Naive thymus-derived CD8-positive, alpha-beta T cell (primary cell): ENCODE measurements at regions not wholly inside any gene's neighbourhood (a gene's known extent, or its start where the extent isn't known, plus 50 kb on each side); places are given as distances from the start of the nearest gene placed in this dataset.

ENCODE experiments used
- ATAC-seq, 2 donors: fragments of 150-1000 bp; cut with Tn5 transposase in 1 of 2; sonication (Bioruptor Pico), chemical (Tn5 transposase) in 1 of 2; 1 replicate in 1 of 2; 2 replicates in 1 of 2; pipeline ENCODE4 v1.10.0; 2021; ENCODE audit warnings: mild to moderate bottlenecking in 2 of 2, moderate library complexity in 2 of 2
- POLR2A ChIA-PET: fragments of 350-600 bp; sonication (Branson Sonifier 250); formaldehyde crosslinking; loops from one replicate; lab custom pipeline; 2021; ENCODE audit warnings: antibody characterized with exemption; lab: Charles Lee
- DNase-seq, 10 donors: peaks; one replicate each; pipeline versions ENCODE4 v3.0.0 to v3.0.0-alpha.2; 2020 to 2022
- H3K27ac Mint-ChIP-seq, 10 donors: one replicate each; pipeline ENCODE4 v1.8.0; 2020 to 2022; ENCODE audit warnings: mild to moderate bottlenecking in 10 of 10, mixed read lengths in 10 of 10, moderate library complexity in 4 of 10, inconsistent platforms in 1 of 10
- H3K27me3 Mint-ChIP-seq, 5 donors: one replicate each; pipeline ENCODE4 v1.8.0; 2021 to 2022; ENCODE audit warnings: mixed read lengths in 5 of 5
- H3K36me3 Mint-ChIP-seq, 3 donors: one replicate each; pipeline ENCODE4 v1.8.0; 2020 to 2022; ENCODE audit warnings: mixed read lengths in 3 of 3, mild to moderate bottlenecking in 2 of 3, inconsistent platforms in 1 of 3
- H3K4me1 Mint-ChIP-seq, 4 donors: one replicate each; pipeline ENCODE4 v1.8.0; 2021 to 2022; ENCODE audit warnings: mixed read lengths in 4 of 4
- H3K4me3 Mint-ChIP-seq, 10 donors: one replicate each; pipeline ENCODE4 v1.8.0; 2020 to 2022; ENCODE audit warnings: mild to moderate bottlenecking in 10 of 10, mixed read lengths in 10 of 10, moderate library complexity in 6 of 10, inconsistent platforms in 1 of 10
- H3K9me3 Mint-ChIP-seq, 9 donors: one replicate each; pipeline ENCODE4 v1.8.0; 2020 to 2022; ENCODE audit warnings: mixed read lengths in 9 of 9, mild to moderate bottlenecking in 3 of 9, inconsistent platforms in 1 of 9, moderate library complexity in 1 of 9

DNA sequence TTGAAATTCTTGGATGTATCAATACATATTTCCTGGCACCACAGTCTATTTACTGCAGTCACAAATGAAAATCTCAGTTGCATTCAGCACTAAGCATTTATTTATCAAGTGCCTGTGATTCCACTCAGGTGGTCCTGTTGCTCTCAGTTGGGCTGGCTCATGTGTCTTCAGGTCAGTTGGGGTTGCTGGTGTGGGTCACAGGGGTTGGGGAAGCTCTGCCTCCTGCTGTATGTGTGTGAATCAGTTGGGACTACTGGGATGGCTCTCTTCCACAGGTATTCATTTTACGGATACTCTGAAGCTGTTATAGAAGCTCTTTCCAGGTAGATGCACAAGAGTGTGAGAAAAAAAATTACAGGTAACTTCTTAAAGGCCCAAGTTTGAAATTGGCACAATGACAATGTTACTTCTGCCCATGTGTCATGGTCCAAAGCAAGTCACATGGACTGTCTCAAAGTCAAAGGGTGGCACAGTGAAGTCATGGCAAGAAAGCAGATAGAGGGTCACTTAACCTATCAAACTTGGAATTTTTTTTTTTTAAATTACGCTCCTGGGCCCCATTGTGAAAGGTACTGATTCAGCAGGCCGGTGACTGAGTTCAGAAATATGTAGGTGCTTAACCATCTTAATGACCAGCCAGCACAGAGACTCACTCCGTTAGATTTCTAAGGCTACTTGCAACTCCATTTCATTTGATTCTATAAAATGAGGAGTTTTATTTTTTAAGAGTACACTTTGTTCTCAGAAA, 249.2 kb upstream of the GCFC2 start:
- Mint-ChIP-seq H3K27me3 (peaks cover 0 to 5% (median 0%) of the 10 kb centered on the region in 5 donors), H3K9me3 (peaks cover 0 to 5% (median 0%) of the 10 kb centered on the region in 9 donors), H3K27ac (peak overlapping the region in 1 of 10 donors; percentile 57), H3K36me3 (no peaks in the 10 kb centered on the region), H3K4me1 (no peaks in the 10 kb centered on the region), H3K4me3 (no peak overlapping the region)
- DNase-seq: no peak
- ATAC-seq: no peak
- POLR2A ChIA-PET: no interaction called here

- Mint-ChIP-seq H3K4me3 (no peak overlapping the region), H3K27ac (no peak overlapping the region), H3K4me1 (no peaks in the 10 kb centered on the region), H3K9me3 (peaks cover 0 to 3% (median 0%) of the 10 kb centered on the region in 9 donors), H3K27me3 (peaks cover 0 to 3% (median 0%) of the 10 kb centered on the region in 5 donors), H3K36me3 (no peaks in the 10 kb centered on the region)
- DNase-seq: no peak
- ATAC-seq: no peak
- POLR2A ChIA-PET: no interaction called here
Observed at GRCh38 chr2:75954761-75955160, 244.0 kb upstream of the GCFC2 start.

GRCh38 chr2:75952173-75952572, 241.5 kb upstream of the GCFC2 start:
- H3K27ac Mint-ChIP-seq: no peak overlapping the region
- no peaks in the 10 kb centered on the region for H3K4me1 Mint-ChIP-seq
- peaks cover 0 to 3% (median 0%) of the 10 kb centered on the region in 5 donors for H3K27me3 Mint-ChIP-seq
- H3K4me3 Mint-ChIP-seq: no peak overlapping the region
- peaks cover 0 to 9% (median 0%) of the 10 kb centered on the region in 9 donors for H3K9me3 Mint-ChIP-seq
- ATAC-seq (no peak), DNase-seq (no peak)
- POLR2A ChIA-PET: no interaction called here
- no peaks in the 10 kb centered on the region for H3K36me3 Mint-ChIP-seq

DNA sequence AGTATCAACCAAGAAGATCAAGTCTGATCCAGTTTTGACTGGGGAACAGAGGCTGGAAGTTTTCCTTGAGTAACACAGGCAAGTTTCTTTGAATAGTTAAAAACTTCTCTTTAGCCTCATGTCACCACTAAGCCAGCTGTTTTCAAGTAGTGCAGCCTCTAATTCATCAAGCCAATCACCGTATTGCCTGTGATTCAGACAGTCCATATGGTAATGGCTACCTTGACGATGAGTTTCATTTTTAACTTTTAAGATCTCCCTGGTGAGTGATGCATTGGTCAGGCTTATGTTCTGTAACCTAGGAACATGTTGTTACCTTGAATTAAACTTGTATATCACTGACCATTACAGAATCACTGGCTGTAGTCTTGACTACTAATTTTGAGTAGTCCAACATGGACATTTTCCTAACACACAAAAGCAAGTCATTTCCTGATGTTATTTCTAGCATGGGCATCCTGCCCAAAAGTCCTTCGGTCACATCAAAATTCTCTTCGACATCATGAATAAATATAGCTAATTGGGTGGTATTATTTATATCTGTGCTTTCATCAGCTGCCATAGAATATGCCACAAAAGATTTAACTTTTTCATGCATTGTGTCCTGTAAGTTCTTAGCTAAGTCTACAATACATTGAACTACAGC, 238.8 kb upstream of the GCFC2 start:
- no peak for ATAC-seq
- POLR2A ChIA-PET: no interaction called here
- no peak for DNase-seq
- Mint-ChIP-seq H3K4me1 (no peaks in the 10 kb centered on the region), H3K27ac (no peak overlapping the region), H3K4me3 (no peak overlapping the region), H3K27me3 (no peaks in the 10 kb centered on the region), H3K9me3 (peaks cover 0 to 6% (median 0%) of the 10 kb centered on the region in 9 donors), H3K36me3 (no peaks in the 10 kb centered on the region)

DNA sequence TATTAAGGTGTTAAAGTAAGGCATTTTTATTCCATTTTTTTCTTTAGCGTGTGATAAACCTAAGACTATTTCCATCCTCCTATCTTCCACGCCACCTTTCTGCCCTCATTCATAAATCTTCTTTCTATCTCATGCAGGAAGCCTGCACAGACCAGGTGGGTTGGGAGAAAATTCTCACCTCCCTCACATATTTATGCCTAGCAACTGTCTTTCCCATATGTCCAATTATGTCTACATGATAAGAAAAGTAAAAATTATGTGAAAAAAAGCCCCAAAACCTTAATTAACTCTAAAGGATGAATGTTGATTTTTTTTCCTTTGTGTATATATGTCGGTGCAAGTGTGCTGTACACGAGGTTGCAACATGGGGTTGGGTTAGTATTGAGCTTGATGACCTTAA, 225.6 kb upstream of the GCFC2 start:
- Mint-ChIP-seq H3K27ac (no peak overlapping the region), H3K27me3 (no peaks in the 10 kb centered on the region), H3K4me1 (no peaks in the 10 kb centered on the region), H3K4me3 (no peak overlapping the region), H3K9me3 (peaks cover 0 to 30% (median 8%) of the 10 kb centered on the region in 9 donors), H3K36me3 (peaks cover 0 to 6% (median 0%) of the 10 kb centered on the region in 3 donors)
- ATAC-seq (no peak), DNase-seq (no peak)
- POLR2A ChIA-PET: no interaction called here

GRCh38 chr2:75932996-75933395, 222.3 kb upstream of the GCFC2 start:
- Mint-ChIP-seq H3K27me3 (no peaks in the 10 kb centered on the region), H3K4me1 (no peaks in the 10 kb centered on the region), H3K27ac (no peak overlapping the region), H3K9me3 (peaks cover 0 to 30% (median 8%) of the 10 kb centered on the region in 9 donors), H3K4me3 (no peak overlapping the region), H3K36me3 (no peaks in the 10 kb centered on the region)
- DNase-seq (no peak), ATAC-seq (no peak)
- POLR2A ChIA-PET: no interaction called here

DNA sequence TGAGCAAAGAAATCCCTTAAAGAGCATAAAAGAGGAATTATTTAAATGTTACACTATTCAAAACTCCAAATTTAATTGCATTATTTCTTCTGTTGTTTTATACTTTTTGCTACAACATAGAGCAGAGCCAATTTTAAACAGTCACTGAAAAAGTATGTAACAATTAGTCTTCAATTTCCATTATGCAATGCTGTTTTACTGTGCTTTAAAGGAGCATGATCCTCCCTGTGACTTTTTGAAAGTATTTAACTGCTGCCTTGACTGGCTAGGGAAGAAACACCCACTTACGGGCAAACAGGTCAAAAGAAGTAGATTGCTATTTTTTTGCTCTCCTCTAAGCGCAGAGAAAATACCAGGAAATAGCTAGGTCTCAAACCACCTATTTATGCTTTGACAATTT, 217.4 kb upstream of the GCFC2 start:
- Mint-ChIP-seq H3K27ac (no peak overlapping the region), H3K27me3 (no peaks in the 10 kb centered on the region), H3K4me1 (no peaks in the 10 kb centered on the region), H3K4me3 (no peak overlapping the region), H3K9me3 (peaks cover 0 to 3% (median 0%) of the 10 kb centered on the region in 9 donors), H3K36me3 (no peaks in the 10 kb centered on the region)
- ATAC-seq (no peak), DNase-seq (no peak)
- POLR2A ChIA-PET: no interaction called here

DNA sequence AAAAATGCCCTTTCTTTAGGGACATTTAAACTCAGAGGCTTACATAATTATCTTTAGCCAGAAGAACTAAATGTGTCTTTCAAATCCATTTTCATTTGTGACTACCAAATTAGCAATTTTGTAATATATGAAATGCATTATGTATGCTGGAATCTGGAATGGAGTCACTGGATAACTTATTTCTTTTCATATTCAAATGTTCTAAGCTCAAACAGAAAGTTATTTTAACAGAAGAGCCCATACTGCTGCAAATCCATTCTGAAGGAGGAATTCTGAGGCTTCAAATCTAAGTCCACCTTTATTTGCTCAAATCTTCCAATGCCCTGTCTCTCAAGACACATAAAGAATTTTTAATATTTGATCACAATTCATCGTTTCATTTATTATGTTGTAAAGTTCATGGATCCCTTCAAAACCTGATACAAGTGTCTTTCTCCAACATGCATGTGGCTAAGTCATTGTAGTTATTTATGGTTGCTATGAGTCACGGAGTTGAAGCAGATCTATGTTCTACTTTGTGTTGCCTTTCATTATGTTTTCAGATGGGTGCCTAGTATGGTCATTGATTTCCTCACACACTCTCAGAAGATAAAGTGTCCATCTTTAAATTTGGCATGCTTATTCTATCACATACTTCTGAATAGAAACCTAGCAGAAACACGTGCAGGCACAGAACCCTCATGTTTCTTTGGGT, 214.8 kb upstream of the GCFC2 start:
- ATAC-seq (no peak), DNase-seq (no peak)
- Mint-ChIP-seq H3K27me3 (no peaks in the 10 kb centered on the region), H3K36me3 (no peaks in the 10 kb centered on the region), H3K9me3 (peaks cover 0 to 1% (median 0%) of the 10 kb centered on the region in 9 donors), H3K4me3 (no peak overlapping the region), H3K4me1 (no peaks in the 10 kb centered on the region), H3K27ac (no peak overlapping the region)
- POLR2A ChIA-PET: no interaction called here

DNA sequence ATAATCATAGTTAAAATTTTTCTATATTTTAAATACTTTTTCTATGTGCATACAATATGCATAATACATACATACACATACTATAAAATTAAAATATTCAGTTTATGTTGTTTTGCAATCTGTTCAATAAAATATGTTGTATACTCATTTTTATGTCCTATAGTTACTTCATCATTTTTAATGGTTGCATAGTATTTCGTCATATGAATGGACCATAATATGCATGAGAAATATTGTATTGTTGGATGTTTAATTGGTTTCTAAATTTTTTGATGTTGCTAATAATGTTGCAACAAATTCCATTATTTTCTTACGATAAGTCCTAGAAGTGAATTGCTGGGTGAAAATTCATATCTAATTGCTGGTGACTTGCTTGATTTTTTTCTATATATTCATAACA, 211.5 kb upstream of the GCFC2 start:
- no peak for DNase-seq
- peaks cover 0 to 10% (median 0%) of the 10 kb centered on the region in 9 donors for H3K9me3 Mint-ChIP-seq
- ATAC-seq: no peak
- no peak overlapping the region for H3K27ac Mint-ChIP-seq
- no peaks in the 10 kb centered on the region for H3K4me1 Mint-ChIP-seq
- H3K27me3 Mint-ChIP-seq: peaks cover 0 to 6% (median 0%) of the 10 kb centered on the region in 5 donors
- H3K36me3 Mint-ChIP-seq: peaks cover 0 to 4% (median 0%) of the 10 kb centered on the region in 3 donors
- POLR2A ChIA-PET: no interaction called here
- H3K4me3 Mint-ChIP-seq: no peak overlapping the region

DNA sequence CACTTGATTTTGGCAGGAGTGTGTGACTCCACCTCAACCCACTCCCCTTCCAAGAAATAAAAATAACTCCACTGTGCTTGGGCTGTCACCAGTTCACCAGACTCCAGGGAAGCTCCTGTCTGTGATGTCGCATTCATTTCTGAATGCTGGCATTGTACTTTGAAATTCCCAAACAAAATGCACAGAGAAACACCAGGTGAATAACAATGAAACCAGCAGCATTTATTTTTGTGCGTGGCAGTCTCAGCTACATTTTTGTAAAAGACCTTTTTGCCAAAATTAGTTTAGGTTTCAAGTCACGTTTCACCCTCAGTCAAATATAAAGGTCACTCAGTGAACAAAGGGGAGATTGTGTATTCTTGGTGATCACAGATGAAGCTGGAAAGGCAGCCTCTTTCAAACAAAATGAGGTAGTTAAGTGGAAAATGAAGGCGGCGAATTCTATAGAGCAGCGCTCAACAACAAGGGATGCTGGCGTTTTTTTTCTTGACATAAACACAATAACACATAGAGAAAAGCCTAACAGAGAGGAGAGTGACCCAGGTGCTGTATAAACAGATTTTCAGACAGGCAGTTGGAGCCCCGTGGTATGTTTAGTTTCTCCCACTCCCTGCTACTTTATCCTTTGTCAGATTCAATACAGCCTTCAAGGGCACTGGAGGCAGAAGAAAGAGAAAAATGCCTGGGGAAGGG, 210.3 kb upstream of the GCFC2 start:
- peaks cover 0 to 4% (median 0%) of the 10 kb centered on the region in 3 donors for H3K36me3 Mint-ChIP-seq
- H3K4me1 Mint-ChIP-seq: no peaks in the 10 kb centered on the region
- DNase-seq (no peak), ATAC-seq (no peak)
- no peak overlapping the region for H3K27ac Mint-ChIP-seq
- peaks cover 0 to 6% (median 0%) of the 10 kb centered on the region in 5 donors for H3K27me3 Mint-ChIP-seq
- H3K9me3 Mint-ChIP-seq: peaks cover 0 to 10% (median 0%) of the 10 kb centered on the region in 9 donors
- POLR2A ChIA-PET: no interaction called here
- H3K4me3 Mint-ChIP-seq: no peak overlapping the region

GRCh38 chr2:75915851-75916634, 205.3 kb upstream of the GCFC2 start:
- peaks cover 0 to 4% (median 0%) of the 10 kb centered on the region in 3 donors for H3K36me3 Mint-ChIP-seq
- POLR2A ChIA-PET: no interaction called here

GRCh38 chr2:75896779-75897366, 186.2 kb upstream of the GCFC2 start:
- no peak for ATAC-seq
- Mint-ChIP-seq H3K27me3 (no peaks in the 10 kb centered on the region), H3K9me3 (peaks cover 0 to 4% (median 0%) of the 10 kb centered on the region in 9 donors), H3K4me1 (no peaks in the 10 kb centered on the region), H3K36me3 (no peaks in the 10 kb centered on the region), H3K4me3 (no peak overlapping the region), H3K27ac (no peak overlapping the region)
- POLR2A ChIA-PET: no interaction called here
- no peak for DNase-seq

More at GRCh38 chr2:75915851-75916634, 205.3 kb upstream of the GCFC2 start:
- H3K27ac Mint-ChIP-seq: no peak overlapping the region
- H3K4me1 Mint-ChIP-seq: no peaks in the 10 kb centered on the region
- ATAC-seq (no peak), DNase-seq (no peak)
- H3K9me3 Mint-ChIP-seq: peaks cover 0 to 20% (median 3%) of the 10 kb centered on the region in 9 donors
- H3K4me3 Mint-ChIP-seq: no peak overlapping the region
- peaks cover 0 to 12% (median 0%) of the 10 kb centered on the region in 5 donors for H3K27me3 Mint-ChIP-seq
